Activated effector memory CD4-positive, alpha-beta T cell treated with Interleukin-2 at 50 U/mL for 16 hours (primary cell): ENCODE measurements at regions not wholly inside any gene's neighbourhood (a gene's known extent, or its start where the extent isn't known, plus 50 kb on each side); places are given as distances from the start of the nearest gene placed in this dataset.
"Not testable (repeated sequence)": the region's sequence is repeated elsewhere in the genome, so short reads cannot be mapped to it uniquely, and the experiment has no call there.

Source experiments
- DNase-seq: peaks from one replicate; pipeline ENCODE4 v3.0.0-alpha.2; 2020

DNA sequence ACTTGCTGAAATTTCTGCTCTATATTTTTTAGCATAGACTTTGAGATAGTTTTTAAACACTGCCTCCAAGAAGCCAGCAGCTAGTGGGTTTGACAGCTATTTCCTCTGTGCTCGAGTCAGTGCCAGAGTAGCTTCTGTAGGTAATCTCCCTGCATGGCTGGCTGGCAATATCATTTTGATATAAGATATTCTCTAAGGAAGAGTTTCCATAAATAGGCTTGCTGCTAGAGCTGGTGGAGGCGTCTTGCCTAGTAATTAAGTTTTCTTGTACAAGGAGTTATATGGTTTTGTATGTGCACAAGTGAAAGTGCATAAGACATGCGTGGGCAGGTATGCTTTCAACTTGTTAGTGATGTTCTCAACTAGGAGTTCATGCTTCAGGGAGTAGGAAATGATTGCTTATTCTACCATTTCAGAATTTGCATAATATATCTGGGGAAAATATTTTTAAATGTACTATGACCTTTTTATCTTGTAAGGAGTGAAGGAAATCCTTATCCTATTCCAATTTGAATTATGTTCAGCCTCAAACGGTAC, 74.1 kb upstream of the CCL21 start:
- DNase-seq = no peak

DNA sequence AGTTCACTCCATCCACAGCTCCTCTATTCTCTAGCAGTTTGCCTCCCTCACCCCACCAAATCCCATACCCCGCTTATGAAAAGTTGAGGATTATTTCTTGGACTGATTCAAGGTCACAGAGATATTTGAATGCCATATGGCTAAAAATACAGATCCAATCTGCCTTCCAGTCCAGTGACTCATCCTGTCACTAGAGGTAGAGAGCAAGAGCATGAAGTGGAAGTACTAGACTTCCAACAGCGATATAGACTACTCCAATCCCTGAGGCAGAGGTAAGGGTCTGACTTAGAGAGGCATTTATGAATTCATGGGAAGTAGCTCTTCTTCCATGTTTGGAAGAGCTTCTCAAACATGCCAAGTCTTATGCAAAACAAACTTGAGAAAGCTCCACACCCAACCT, 72.4 kb upstream of the CCL21 start:
- DNase-seq = no peak

DNA sequence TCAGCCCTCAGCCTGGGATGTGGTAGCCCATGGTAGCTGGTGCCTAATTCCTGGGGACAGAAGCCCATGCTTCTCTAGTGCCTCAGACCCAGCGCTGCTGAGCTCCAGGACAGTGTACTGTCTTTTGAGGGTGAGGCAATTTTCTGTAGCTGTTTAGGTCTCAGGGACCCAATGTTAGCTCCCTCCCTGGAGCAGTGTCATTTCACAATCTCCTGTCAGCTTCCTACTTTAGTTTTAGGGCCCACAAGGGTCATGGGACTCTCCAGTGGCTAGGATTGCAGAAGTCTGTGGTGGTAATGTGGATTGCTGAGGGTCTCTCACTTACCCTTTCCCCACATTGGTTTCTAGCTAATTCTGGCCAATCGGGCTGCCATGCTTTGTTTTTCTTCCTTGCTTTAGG, 67.7 kb upstream of the CCL21 start:
- DNase-seq = no peak

GRCh38 chr9:34773955-34774354, 64.0 kb upstream of the CCL21 start:
- DNase-seq = no peak

GRCh38 chr9:34773306-34773910, 63.5 kb upstream of the CCL21 start:
- DNase-seq = no peak

GRCh38 chr9:34771007-34771406, 61.1 kb upstream of the CCL21 start:
- no peak for DNase-seq

DNA sequence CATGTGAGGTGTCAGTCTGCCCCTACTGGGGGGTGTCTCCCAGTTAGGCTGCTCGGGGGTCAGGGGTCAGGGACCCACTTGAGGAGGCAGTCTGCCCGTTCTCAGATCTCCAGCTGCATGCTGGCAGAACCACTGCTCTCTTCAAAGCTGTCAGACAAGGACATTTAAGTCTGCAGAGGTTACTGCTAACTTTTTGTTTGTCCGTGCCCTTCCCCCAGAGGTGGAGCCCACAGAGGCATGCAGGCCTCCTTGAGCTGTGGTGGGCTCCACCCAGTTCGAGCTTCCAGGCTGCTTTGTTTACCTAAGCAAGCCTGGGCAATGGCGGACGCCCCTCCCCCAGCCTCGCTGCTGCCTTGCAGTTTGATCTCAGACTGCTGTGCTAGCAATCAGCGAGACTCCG, 57.2 kb upstream of the CCL21 start:
- DNase-seq = not testable (repeated sequence)

- DNase-seq = peak; percentile 5
Observed at GRCh38 chr9:34760196-34761040, 50.5 kb upstream of the CCL21 start.
